ENCODE measurements at regions not wholly inside any gene's neighbourhood (a gene's known extent, or its start where the extent isn't known, plus 50 kb on each side); places are given as distances from the start of the nearest gene placed in this dataset.

DNA sequence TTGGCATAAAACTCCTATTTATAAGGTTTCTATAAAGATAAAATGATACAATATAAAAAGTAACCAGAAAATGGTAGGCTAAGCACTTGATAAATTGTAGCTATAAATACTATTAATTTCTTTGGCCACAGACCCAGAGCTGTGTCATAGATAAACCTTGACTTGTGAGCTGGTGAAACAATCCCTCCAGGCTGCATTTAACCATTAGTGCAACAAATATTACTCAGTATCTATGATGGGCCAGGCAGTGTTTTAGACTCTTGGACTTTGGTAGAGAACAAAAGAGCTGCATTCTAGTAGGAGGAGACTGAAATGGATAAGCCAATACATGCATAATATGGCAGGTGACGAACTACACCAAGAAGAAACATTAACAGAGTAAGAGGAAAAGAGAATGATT lies 178.1 kb downstream of the BTG1 start:
- TF ChIP-seq, protein P1, sequence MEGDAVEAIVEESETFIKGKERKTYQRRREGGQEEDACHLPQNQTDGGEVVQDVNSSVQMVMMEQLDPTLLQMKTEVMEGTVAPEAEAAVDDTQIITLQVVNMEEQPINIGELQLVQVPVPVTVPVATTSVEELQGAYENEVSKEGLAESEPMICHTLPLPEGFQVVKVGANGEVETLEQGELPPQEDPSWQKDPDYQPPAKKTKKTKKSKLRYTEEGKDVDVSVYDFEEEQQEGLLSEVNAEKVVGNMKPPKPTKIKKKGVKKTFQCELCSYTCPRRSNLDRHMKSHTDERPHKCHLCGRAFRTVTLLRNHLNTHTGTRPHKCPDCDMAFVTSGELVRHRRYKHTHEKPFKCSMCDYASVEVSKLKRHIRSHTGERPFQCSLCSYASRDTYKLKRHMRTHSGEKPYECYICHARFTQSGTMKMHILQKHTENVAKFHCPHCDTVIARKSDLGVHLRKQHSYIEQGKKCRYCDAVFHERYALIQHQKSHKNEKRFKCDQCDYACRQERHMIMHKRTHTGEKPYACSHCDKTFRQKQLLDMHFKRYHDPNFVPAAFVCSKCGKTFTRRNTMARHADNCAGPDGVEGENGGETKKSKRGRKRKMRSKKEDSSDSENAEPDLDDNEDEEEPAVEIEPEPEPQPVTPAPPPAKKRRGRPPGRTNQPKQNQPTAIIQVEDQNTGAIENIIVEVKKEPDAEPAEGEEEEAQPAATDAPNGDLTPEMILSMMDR (IDR thresholded peaks at IDR 0.05; ENCODE audit: low read depth, low read length), result no peak
- in situ Hi-C loops (cut with HindIII; ENCODE audit: low sequenced_read_pairs), result no loop called here
- no peak overlapping the region for H3K4me3 ChIP-seq (ENCODE audit: low read depth, low read length)
- DNase-seq (ENCODE audit: low read depth, low spot score), result no peak

GRCh38 chr12:91965781-91966180 lies 179.9 kb downstream of the BTG1 start:
- TF ChIP-seq, protein P1 (IDR thresholded peaks at IDR 0.05; ENCODE audit: low read depth, low read length), result no peak
- no peak for DNase-seq (ENCODE audit: low read depth, low spot score)
- H3K4me3 ChIP-seq (ENCODE audit: low read depth, low read length), result no peak overlapping the region
- in situ Hi-C loops (cut with HindIII; ENCODE audit: low sequenced_read_pairs), result no loop called here

- no peak overlapping the region for H3K4me3 ChIP-seq (ENCODE audit: low read depth, low read length)
- in situ Hi-C loops (cut with HindIII; ENCODE audit: low sequenced_read_pairs), result no loop called here
- TF ChIP-seq, protein P1 (IDR thresholded peaks at IDR 0.05; ENCODE audit: low read depth, low read length), result no peak
- DNase-seq (ENCODE audit: low read depth, low spot score), result no peak
These were observed 181.1 kb downstream of the BTG1 start for GRCh38 chr12:91964501-91964900.

DNA sequence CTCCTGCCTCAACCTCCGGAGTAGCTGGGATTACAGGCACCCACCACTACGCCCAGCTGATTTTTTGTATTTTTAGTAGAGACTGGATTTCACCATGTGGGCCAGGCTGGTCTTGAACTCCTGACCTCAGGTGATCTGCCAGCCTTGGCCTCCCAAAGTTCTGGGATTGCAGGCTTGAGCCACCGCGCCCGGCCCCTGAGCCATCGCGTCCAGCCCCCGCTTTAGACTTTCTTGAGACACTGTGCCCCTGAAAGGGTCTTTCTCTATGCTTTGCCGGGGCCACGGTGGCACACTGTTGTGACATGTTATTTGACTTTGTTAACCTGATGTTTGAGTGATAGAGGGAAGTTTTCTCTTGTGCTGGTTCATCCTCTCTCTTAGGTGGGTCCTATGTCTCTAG lies 186.4 kb downstream of the BTG1 start:
- TF ChIP-seq, protein P1 (IDR thresholded peaks at IDR 0.05; ENCODE audit: low read depth, low read length), result no peak
- in situ Hi-C loops (cut with HindIII; ENCODE audit: low sequenced_read_pairs), result no loop called here
- H3K4me3 ChIP-seq (ENCODE audit: low read depth, low read length), result no peak overlapping the region
- no peak for DNase-seq (ENCODE audit: low read depth, low spot score)

DNA sequence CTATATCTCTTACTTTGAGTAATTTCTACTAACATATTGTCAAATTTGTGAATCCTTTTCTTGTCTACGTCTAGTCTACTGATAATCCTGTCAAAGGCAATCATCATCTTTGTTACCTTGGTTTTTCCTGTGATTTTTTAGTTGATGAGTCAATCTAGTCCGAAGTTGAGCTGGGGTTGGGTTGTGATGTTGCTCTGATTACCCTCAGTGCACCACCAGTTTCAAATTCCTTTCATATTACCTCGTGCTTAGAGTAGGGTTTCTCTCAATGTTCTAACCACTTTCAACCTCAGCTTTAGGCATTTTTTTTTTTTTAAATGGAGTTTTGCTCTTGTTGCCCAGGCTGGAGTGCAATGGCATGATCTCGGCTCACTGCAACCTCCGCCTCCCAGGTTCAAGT lies 186.8 kb downstream of the BTG1 start:
- TF ChIP-seq, protein P1 (IDR thresholded peaks at IDR 0.05; ENCODE audit: low read depth, low read length), result no peak
- DNase-seq (ENCODE audit: low read depth, low spot score), result peak; percentile 80
- in situ Hi-C loops (cut with HindIII; ENCODE audit: low sequenced_read_pairs), result no loop called here

DNA sequence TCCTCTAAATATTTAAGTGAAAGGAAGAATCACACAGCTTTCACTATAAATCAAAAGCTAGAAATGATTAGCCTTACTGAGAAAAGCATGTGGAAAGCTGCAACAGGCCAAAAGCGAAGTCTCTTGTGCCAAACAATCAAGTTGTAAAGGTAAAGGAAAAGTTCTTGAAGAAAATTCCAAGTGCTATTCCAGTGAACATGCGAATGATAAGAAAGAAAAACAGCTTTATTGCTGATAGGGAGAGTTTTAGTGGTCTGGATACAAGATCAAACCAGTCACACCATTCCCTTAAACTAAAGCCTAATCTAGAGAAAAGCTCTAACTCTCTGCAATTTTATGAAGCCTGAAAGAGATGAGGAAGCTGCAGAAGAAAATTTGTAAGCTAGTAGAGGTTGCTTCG lies 190.9 kb downstream of the BTG1 start:
- no peak overlapping the region for H3K4me3 ChIP-seq (ENCODE audit: low read depth, low read length)
- in situ Hi-C loops (cut with HindIII; ENCODE audit: low sequenced_read_pairs), result no loop called here
- DNase-seq (ENCODE audit: low read depth, low spot score), result no peak
- TF ChIP-seq, protein P1 (IDR thresholded peaks at IDR 0.05; ENCODE audit: low read depth, low read length), result no peak

More for the DNA sequence above, 186.8 kb downstream of the BTG1 start:
- H3K4me3 ChIP-seq (ENCODE audit: low read depth, low read length), result no peak overlapping the region

- in situ Hi-C loops (cut with HindIII; ENCODE audit: low sequenced_read_pairs), result no loop called here
- no peak for DNase-seq (ENCODE audit: low read depth, low spot score)
- H3K4me3 ChIP-seq (ENCODE audit: low read depth, low read length), result no peak overlapping the region
- TF ChIP-seq, protein P1 (IDR thresholded peaks at IDR 0.05; ENCODE audit: low read depth, low read length), result no peak
These were observed 191.3 kb downstream of the BTG1 start for GRCh38 chr12:91954326-91954725.
